H1 (cell line): ENCODE measurements at regions not wholly inside any gene's neighbourhood (a gene's known extent, or its start where the extent isn't known, plus 50 kb on each side); places are given as distances from the start of the nearest gene placed in this dataset.

Experiments used
- CHD2 ChIP-seq: IDR thresholded peaks from 2 replicates; pipeline ENCODE4 v1.6.1; 2012; ENCODE audit warnings: low read length, improper control_type of control experiment
- CREB1 ChIP-seq: IDR thresholded peaks from 2 replicates; pipeline ENCODE4 v1.6.1; 2012; ENCODE audit warnings: inconsistent platforms
- EP300 ChIP-seq, 2 experiments: IDR thresholded peaks; 1 replicate in 1 of 2; 2 replicates in 1 of 2; pipeline ENCODE4 v1.6.1; 2011 to 2012; ENCODE audit warnings: low read depth in 2 of 2, low read length in 2 of 2, mild to moderate bottlenecking in 2 of 2, borderline replicate concordance in 1 of 2, inconsistent platforms in 1 of 2, moderate library complexity in 1 of 2
- FOSL1 ChIP-seq: IDR thresholded peaks from 2 replicates; pipeline ENCODE4 v1.6.1; 2011; ENCODE audit warnings: mild to moderate bottlenecking, low read depth, low read length, moderate library complexity; ENCODE audit not compliant: insufficient read depth
- JUN ChIP-seq: IDR thresholded peaks from 2 replicates; pipeline ENCODE4 v1.6.1; 2011; ENCODE audit warnings: low read depth, mild to moderate bottlenecking, improper control_type of control experiment, low read length
- POLR2AphosphoS5 ChIP-seq: IDR thresholded peaks from 2 replicates; pipeline ENCODE4 v1.6.1; 2011; ENCODE audit warnings: low read depth, low read length
- POU5F1 ChIP-seq: IDR thresholded peaks from 2 replicates; pipeline ENCODE4 v1.6.1; 2011; ENCODE audit warnings: low read depth, mild to moderate bottlenecking, low read length, moderate library complexity
- RAD21 ChIP-seq, 2 experiments: IDR thresholded peaks in 1 of 2; conservative IDR thresholded peaks in 1 of 2; 2 replicates each; pipeline ENCODE4 v1.6.1; 2011; ENCODE audit warnings: low read depth in 2 of 2, low read length in 2 of 2, improper control_type of control experiment in 1 of 2, inconsistent platforms in 1 of 2, mild to moderate bottlenecking in 1 of 2, moderate library complexity in 1 of 2
- SIX5 ChIP-seq: IDR thresholded peaks from 2 replicates; pipeline ENCODE4 v1.6.1; 2011; ENCODE audit warnings: mild to moderate bottlenecking, low read depth, low read length
- TAF1 ChIP-seq: IDR thresholded peaks from 2 replicates; pipeline ENCODE4 v1.6.1; 2011; ENCODE audit warnings: mild to moderate bottlenecking, low read depth, low read length
- YY1 ChIP-seq: IDR thresholded peaks from 2 replicates; pipeline ENCODE4 v1.6.1; 2011; ENCODE audit warnings: low read depth, mild to moderate bottlenecking, low read length
- TF ChIP-seq, protein P1 (sequence below), 3 experiments: IDR thresholded peaks; 1 replicate in 2 of 3; 2 replicates in 1 of 3; pipeline versions ENCODE4 v1.5.1 to v1.6.1; 2011; ENCODE audit warnings: low read length in 3 of 3, mild to moderate bottlenecking in 3 of 3, inconsistent platforms in 2 of 3, low read depth in 1 of 3, moderate library complexity in 1 of 3; ENCODE audit not compliant: insufficient read depth in 1 of 3; ENCODE audit errors: control extremely low read depth in 1 of 3

DNA sequence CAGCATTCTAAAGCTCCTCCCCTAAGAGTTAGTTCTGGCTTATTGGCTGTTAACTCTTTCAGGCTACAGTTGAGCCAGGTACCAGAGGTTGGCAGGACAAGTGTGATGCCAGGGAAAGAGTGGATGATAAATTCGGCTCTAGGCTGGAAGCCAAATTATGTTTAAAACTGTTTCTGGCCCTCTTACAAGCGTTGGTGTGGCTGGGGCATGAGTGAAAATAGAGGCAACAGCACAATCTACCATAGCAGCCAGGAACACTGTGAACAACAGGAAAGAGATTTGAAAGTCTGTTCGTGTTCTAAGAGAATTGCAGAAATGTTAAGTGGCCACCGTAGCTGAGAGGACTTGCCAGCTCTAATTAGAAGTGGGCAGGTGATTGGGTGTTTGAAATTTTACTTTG is 84.2 kb downstream of the CDC7 start:
- TF ChIP-seq SIX5 (no peak), JUN (no peak), POLR2AphosphoS5 (no peak), POU5F1 (no peak), CHD2 (no peak), YY1 (no peak), TAF1 (no peak), CREB1 (no peak), EP300 (IDR thresholded peaks at IDR 0.05; ENCODE audit: borderline replicate concordance in 1 of 2, low read depth in 2 of 2, low read length in 2 of 2) (no peak), FOSL1 (no peak), RAD21 (IDR thresholded peaks at IDR 0.05 in 1 of 2, conservative IDR thresholded peaks at IDR 0.05 in 1 of 2; ENCODE audit: low read depth in 2 of 2, low read length in 2 of 2) (no peak)
- TF ChIP-seq, protein P1, sequence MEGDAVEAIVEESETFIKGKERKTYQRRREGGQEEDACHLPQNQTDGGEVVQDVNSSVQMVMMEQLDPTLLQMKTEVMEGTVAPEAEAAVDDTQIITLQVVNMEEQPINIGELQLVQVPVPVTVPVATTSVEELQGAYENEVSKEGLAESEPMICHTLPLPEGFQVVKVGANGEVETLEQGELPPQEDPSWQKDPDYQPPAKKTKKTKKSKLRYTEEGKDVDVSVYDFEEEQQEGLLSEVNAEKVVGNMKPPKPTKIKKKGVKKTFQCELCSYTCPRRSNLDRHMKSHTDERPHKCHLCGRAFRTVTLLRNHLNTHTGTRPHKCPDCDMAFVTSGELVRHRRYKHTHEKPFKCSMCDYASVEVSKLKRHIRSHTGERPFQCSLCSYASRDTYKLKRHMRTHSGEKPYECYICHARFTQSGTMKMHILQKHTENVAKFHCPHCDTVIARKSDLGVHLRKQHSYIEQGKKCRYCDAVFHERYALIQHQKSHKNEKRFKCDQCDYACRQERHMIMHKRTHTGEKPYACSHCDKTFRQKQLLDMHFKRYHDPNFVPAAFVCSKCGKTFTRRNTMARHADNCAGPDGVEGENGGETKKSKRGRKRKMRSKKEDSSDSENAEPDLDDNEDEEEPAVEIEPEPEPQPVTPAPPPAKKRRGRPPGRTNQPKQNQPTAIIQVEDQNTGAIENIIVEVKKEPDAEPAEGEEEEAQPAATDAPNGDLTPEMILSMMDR (IDR thresholded peaks at IDR 0.05; ENCODE audit: control extremely low read depth in 1 of 3, insufficient read depth in 1 of 3, low read depth in 1 of 3, low read length in 3 of 3): no peak
